ENCODE measurements at regions not wholly inside any gene's neighbourhood (a gene's known extent, or its start where the extent isn't known, plus 50 kb on each side); places are given as distances from the start of the nearest gene placed in this dataset.

DNA sequence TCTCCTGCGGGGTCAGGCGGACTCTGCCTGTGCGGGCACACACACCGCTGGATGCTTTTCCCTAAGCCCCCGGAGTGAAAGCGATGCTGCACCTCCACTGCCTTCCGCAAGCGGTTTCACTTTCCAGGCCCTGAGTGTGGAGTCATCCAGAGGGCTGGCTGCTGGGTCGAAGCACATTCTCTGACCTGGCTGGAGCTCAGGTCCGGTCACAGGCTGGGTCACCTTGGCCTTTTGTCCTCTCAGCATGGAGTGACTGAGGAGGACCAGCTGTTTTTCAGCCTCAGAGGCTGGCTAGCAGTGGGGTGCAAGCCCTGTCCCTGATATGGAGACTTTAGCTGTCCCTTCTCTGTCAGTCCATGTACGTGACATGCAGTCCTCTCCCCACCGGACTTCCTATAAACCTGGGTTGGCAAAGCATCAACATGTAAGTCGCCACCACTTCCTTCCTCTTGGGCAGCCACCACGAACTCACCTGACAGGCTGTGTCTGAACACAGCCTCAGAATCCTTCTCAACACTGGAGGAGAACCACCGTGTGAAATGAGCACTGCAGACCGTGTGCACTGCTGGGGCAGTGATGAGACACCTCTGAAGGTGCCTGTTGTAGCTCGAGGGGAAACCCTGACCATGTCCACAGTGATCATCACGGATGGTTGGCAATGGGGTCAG is 51.3 kb downstream of the GADD45G start:
- Histone ChIP-seq H3K4me1 (ENCODE audit: control insufficient read depth in 1 of 2, insufficient read depth in 2 of 2, low read length in 2 of 2) (no peaks in the 10 kb centered on the region), H3K79me2 (ENCODE audit: insufficient read depth, low read length) (no peaks in the 10 kb centered on the region), H3K9ac (ENCODE audit: low read length) (no peak overlapping the region), H3K4me3 (replicated peaks in 1 of 2; ENCODE audit: low read depth in 1 of 2, low read length in 2 of 2) (no peak overlapping the region), H3K36me3 (ENCODE audit: control insufficient read depth in 1 of 2, insufficient read depth in 2 of 2, low read length in 2 of 2) (no peaks in the 10 kb centered on the region), H4K20me1 (ENCODE audit: insufficient read depth) (no peaks in the 10 kb centered on the region), H3K27ac (ENCODE audit: low read depth, low read length) (no peak overlapping the region), H3K4me2 (ENCODE audit: low read length) (no peak overlapping the region), H3K27me3 (ENCODE audit: insufficient read depth, low read length) (peaks cover 13% of the 10 kb centered on the region; the same call in 1 of the 2 replicates), H3K9me3 (ENCODE audit: control insufficient read depth in 1 of 2, insufficient read depth in 1 of 2, low read depth in 1 of 2, low read length in 2 of 2) (no peaks in the 10 kb centered on the region), H2AFZ (ENCODE audit: low read depth, low read length, poor library complexity, severe bottlenecking) (no peak overlapping the region), H3K9me2 (ENCODE audit: insufficient read depth) (no peaks in the 10 kb centered on the region)
- RAD21 ChIA-PET (ENCODE audit: low non-redundant PET in 1 of 2, low total read pairs in 2 of 2, uncharacterized antibody in 2 of 2, unreplicated experiment in 2 of 2): no interaction called here
- POLR2A ChIA-PET: no interaction called here
- CTCF ChIA-PET: no interaction called here
- TF ChIP-seq POLR2AphosphoS5 (IDR thresholded peaks at IDR 0.05; ENCODE audit: low read depth, low read length) (no peak), JUND (IDR thresholded peaks at IDR 0.05) (no peak), TCF7L2 (IDR thresholded peaks at IDR 0.05; ENCODE audit: borderline replicate concordance, extremely low read depth, insufficient read depth, insufficient read length) (no peak), FOSL1 (IDR thresholded peaks at IDR 0.05; ENCODE audit: low read depth) (no peak), POLR2A (IDR thresholded peaks at IDR 0.05; ENCODE audit: borderline replicate concordance, extremely low read depth, insufficient read depth, insufficient read length) (no peak)
- BruUV-seq (replicated peaks): no TSS peak
- intact Hi-C loops (cut with micrococcal nuclease): no loop called here
- ATAC-seq: no peak
- DNase-seq (ENCODE audit: low read depth, low spot score): no peak

DNA sequence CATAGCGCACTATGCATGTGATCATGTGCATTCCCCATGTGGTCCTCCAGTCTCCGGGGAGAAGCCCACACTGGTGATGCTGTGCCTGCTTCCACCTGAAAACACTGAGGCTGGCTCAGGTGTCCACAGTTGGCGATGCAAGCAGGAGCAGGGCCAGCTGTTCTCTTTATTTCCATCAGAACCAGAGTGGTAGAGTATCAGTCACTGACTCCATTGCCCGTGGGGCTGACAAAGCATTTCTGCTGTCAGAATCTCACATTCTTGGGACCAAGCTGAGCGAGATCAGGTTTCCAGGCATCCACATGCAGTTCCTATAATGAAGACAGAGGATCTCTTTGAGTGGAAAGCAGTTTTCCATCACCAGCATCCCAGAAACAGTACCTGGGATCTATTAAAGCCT is 52.5 kb downstream of the GADD45G start:
- Histone ChIP-seq H3K9ac (ENCODE audit: low read length) (no peak overlapping the region), H4K20me1 (ENCODE audit: insufficient read depth) (no peaks in the 10 kb centered on the region), H3K36me3 (ENCODE audit: control insufficient read depth in 1 of 2, insufficient read depth in 2 of 2, low read length in 2 of 2) (no peaks in the 10 kb centered on the region), H2AFZ (ENCODE audit: low read depth, low read length, poor library complexity, severe bottlenecking) (no peak overlapping the region), H3K4me2 (ENCODE audit: low read length) (no peak overlapping the region), H3K27ac (ENCODE audit: low read depth, low read length) (no peak overlapping the region), H3K9me2 (ENCODE audit: insufficient read depth) (no peaks in the 10 kb centered on the region), H3K4me1 (ENCODE audit: control insufficient read depth in 1 of 2, insufficient read depth in 2 of 2, low read length in 2 of 2) (peaks cover 4 to 8% of the 10 kb centered on the region in 2 experiments; a peak in 2 of 4 replicates), H3K79me2 (ENCODE audit: insufficient read depth, low read length) (no peaks in the 10 kb centered on the region), H3K27me3 (ENCODE audit: insufficient read depth, low read length) (peaks cover 4% of the 10 kb centered on the region; the same call in 1 of the 2 replicates), H3K9me3 (ENCODE audit: control insufficient read depth in 1 of 2, insufficient read depth in 1 of 2, low read depth in 1 of 2, low read length in 2 of 2) (no peaks in the 10 kb centered on the region), H3K4me3 (replicated peaks in 1 of 2; ENCODE audit: low read depth in 1 of 2, low read length in 2 of 2) (no peak overlapping the region)
- DNase-seq (ENCODE audit: low read depth, low spot score) (no peak), ATAC-seq (no peak)
- no TSS peak for BruUV-seq (replicated peaks)
- intact Hi-C loops (cut with micrococcal nuclease): no loop called here
- POLR2A ChIA-PET: no interaction called here
- RAD21 ChIA-PET (ENCODE audit: low non-redundant PET in 1 of 2, low total read pairs in 2 of 2, uncharacterized antibody in 2 of 2, unreplicated experiment in 2 of 2): no interaction called here
- CTCF ChIA-PET: no interaction called here
- TF ChIP-seq SP1 (IDR thresholded peaks at IDR 0.05; ENCODE audit: low read depth): no peak
- no peak for TF ChIP-seq CTCF (IDR thresholded peaks at IDR 0.05 in 2 of 3, conservative IDR thresholded peaks at IDR 0.05 in 1 of 3; ENCODE audit: borderline replicate concordance in 1 of 3, insufficient read depth in 1 of 3, low read depth in 2 of 3, low read length in 2 of 3)
- TF ChIP-seq RAD21 (IDR thresholded peaks at IDR 0.05; ENCODE audit: low read depth): no peak
- TF ChIP-seq CEBPB (IDR thresholded peaks at IDR 0.05; ENCODE audit: low read depth): no peak
- TF ChIP-seq, protein P1, sequence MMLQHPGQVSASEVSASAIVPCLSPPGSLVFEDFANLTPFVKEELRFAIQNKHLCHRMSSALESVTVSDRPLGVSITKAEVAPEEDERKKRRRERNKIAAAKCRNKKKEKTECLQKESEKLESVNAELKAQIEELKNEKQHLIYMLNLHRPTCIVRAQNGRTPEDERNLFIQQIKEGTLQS (IDR thresholded peaks at IDR 0.05): no peak
- TF ChIP-seq EGR1 (IDR thresholded peaks at IDR 0.05; ENCODE audit: low read depth): no peak
- TF ChIP-seq CBX3 (IDR thresholded peaks at IDR 0.05; ENCODE audit: low read depth): no peak
- TF ChIP-seq TCF7L2 (IDR thresholded peaks at IDR 0.05; ENCODE audit: borderline replicate concordance, extremely low read depth, insufficient read depth, insufficient read length): no peak
- no peak for TF ChIP-seq MAX (IDR thresholded peaks at IDR 0.05)
- no peak for TF ChIP-seq JUND (IDR thresholded peaks at IDR 0.05)
- no peak for TF ChIP-seq REST (IDR thresholded peaks at IDR 0.05; ENCODE audit: low read depth)
